ENCODE measurements at regions not wholly inside any gene's neighbourhood (a gene's known extent, or its start where the extent isn't known, plus 50 kb on each side); places are given as distances from the start of the nearest gene placed in this dataset.

DNA sequence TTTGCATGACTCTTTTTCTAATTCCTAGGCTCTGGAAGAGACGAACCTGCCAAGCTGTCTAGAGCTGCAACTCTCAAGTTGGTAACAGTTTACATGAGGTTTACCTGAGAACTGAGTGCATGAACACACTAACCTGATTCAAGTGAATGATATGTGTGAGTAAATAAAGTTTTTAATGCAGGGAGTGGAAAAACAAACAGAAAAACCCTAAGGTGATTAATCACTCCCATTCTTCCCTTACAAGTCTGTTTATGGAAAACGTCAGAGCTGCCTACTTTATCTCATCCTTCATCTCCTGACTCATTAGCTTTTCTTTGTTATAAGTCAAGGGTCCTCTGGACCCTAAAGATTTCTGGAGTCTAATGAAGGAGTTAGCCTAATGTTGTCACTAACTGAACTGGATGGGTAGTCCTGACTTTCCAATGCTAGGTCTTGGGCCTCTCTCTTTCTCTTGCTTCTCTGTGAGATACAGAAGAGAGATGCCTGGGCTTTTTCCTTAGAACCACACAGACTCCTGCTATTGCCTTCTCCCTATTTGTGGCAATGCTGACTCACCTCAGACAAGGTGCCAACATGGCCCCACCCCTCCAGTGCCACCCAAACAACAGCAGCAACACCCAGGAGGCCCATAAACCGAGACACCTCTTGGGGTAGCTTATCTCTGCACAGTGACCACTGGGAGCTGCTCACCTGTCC, 952.4 kb downstream of the EPHA4 start:
- TF ChIP-seq CTCF (conservative IDR thresholded peaks at IDR 0.05; ENCODE audit: low read length): no peak
- TF ChIP-seq EZH2phosphoT487 (IDR thresholded peaks at IDR 0.05; ENCODE audit: borderline replicate concordance): no peak

Measured in Loucy (cell line).